Erythroblast (primary cell): ENCODE measurements at regions not wholly inside any gene's neighbourhood (a gene's known extent, or its start where the extent isn't known, plus 50 kb on each side); places are given as distances from the start of the nearest gene placed in this dataset.

Experiments
- GATA1 ChIP-seq: IDR thresholded peaks from 2 replicates; pipeline ENCODE4 v1.6.1; 2011; ENCODE audit warnings: low read depth, mild to moderate bottlenecking, control low read depth, low read length, moderate library complexity
- POLR2A ChIP-seq: IDR thresholded peaks from 2 replicates; pipeline ENCODE4 v1.6.1; 2011; ENCODE audit warnings: mild to moderate bottlenecking, low read length

DNA sequence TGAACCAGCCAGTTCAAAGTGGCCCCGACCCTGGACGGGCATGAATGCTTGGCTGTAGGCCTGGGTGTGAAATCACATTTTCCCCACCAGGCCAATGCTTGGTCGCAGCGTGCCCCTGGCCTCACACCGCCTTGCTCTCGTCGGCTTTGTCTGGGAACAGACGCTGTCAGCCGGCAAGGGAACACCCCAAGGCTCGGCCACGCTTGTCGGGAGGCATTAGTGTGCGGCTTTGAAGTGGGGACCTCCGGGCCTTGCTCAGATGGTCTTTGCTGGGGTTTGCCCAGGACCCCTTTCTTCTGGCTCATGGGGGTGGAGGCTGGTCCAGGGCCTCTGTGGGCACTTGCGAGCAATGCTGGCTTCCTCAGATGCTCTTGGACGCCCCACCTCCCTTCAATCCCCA lies 79.1 kb downstream of the INHBB start:
- TF ChIP-seq POLR2A (no peak), GATA1 (no peak)
